PC-3 (cell line): ENCODE measurements at regions not wholly inside any gene's neighbourhood (a gene's known extent, or its start where the extent isn't known, plus 50 kb on each side); places are given as distances from the start of the nearest gene placed in this dataset.

Experiments used
- ATAC-seq: fragments of 200-7000 bp; cut with Tn5 transposase; 2 replicates; pipeline ENCODE4 v1.9.1; 2020; ENCODE audit warnings: mild to moderate bottlenecking, moderate library complexity
- BruUV-seq: library from RNA; stranded (reverse); fragments of 400-500 nt; replicated peaks from 2 replicates; lab custom pipeline; 2021; lab: Mats Ljungman, UMichigan
- CTCF ChIA-PET: fragments of 300-600 bp; sonication (Branson Sonifier 250); formaldehyde crosslinking; loops from one replicate; lab custom pipeline; 2022; ENCODE audit warnings: antibody characterized with exemption; lab: Charles Lee
- POLR2A ChIA-PET: fragments of 300-600 bp; sonication (Branson Sonifier 250); formaldehyde crosslinking; loops from one replicate; lab custom pipeline; 2022; ENCODE audit warnings: antibody characterized with exemption; ENCODE audit not compliant: unreplicated experiment; lab: Charles Lee
- DNase-seq: peaks from one replicate; pipeline ENCODE4 v3.0.0-alpha.2; 2015
- H2AFZ ChIP-seq: fragments of 300-600 bp; sonication (generic); 2 replicates; pipeline ENCODE4 v1.6.0; 2016; ENCODE audit warnings: antibody characterized with exemption, low read length
- H3F3A ChIP-seq: fragments of 300-600 bp; sonication (generic); one replicate; pipeline ENCODE4 v1.6.0; 2017; ENCODE audit warnings: antibody characterized with exemption, low read length, control low read depth, mild to moderate bottlenecking; ENCODE audit not compliant: unreplicated experiment
- H3K27ac ChIP-seq: fragments of 300-600 bp; sonication (generic); 2 replicates; pipeline ENCODE4 v1.5.1; 2016; ENCODE audit warnings: mild to moderate bottlenecking, low read length
- H3K27me3 ChIP-seq: fragments of 300-600 bp; sonication (generic); 2 replicates; pipeline ENCODE4 v1.6.1; 2016; ENCODE audit warnings: low read length, mixed read lengths
- H3K36me3 ChIP-seq: fragments of 300-600 bp; sonication (generic); 2 replicates; pipeline ENCODE4 v1.6.1; 2016; ENCODE audit warnings: low read depth, mixed run types, low read length, mixed read lengths
- H3K4me1 ChIP-seq: fragments of 300-600 bp; sonication (generic); 2 replicates; pipeline ENCODE4 v1.5.1; 2016; ENCODE audit warnings: low read length; ENCODE audit not compliant: insufficient read depth
- H3K4me2 ChIP-seq: fragments of 300-600 bp; sonication (generic); 2 replicates; pipeline ENCODE4 v1.6.0; 2016; ENCODE audit warnings: low read length
- H3K4me3 ChIP-seq: fragments of 300-600 bp; sonication (generic); 2 replicates; pipeline ENCODE4 v1.5.1; 2016; ENCODE audit warnings: mild to moderate bottlenecking, low read length, mixed read lengths
- H3K79me2 ChIP-seq: fragments of 300-600 bp; sonication (generic); 2 replicates; pipeline ENCODE4 v1.6.1; 2017; ENCODE audit warnings: low read length, mixed read lengths
- H3K9ac ChIP-seq: fragments of 300-600 bp; sonication (generic); 2 replicates; pipeline ENCODE4 v1.6.0; 2016; ENCODE audit warnings: mild to moderate bottlenecking, low read length
- H3K9me2 ChIP-seq: fragments of 300-600 bp; sonication (generic); replicated peaks from 2 replicates; pipeline ENCODE4 v1.6.1; 2016; ENCODE audit warnings: mixed run types, low read length, mixed read lengths
- H3K9me3 ChIP-seq: fragments of 300-600 bp; sonication (generic); 2 replicates; pipeline ENCODE4 v1.6.1; 2016; ENCODE audit warnings: low read length, mixed read lengths
- H4K20me1 ChIP-seq: fragments of 300-600 bp; sonication (generic); 2 replicates; pipeline ENCODE4 v1.6.1; 2016; ENCODE audit warnings: low read length, mixed read lengths
- EZH2 ChIP-seq: fragments of 300-600 bp; sonication (generic); IDR thresholded peaks from one replicate; pipeline ENCODE4 v1.6.1; 2017; ENCODE audit warnings: antibody characterized with exemption, mild to moderate bottlenecking, low read length; ENCODE audit not compliant: unreplicated experiment
- EZH2phosphoT487 ChIP-seq: fragments of 300-600 bp; sonication (generic); IDR thresholded peaks from 2 replicates; pipeline ENCODE4 v1.6.1; 2018; ENCODE audit warnings: mild to moderate bottlenecking, antibody characterized with exemption, low read length, borderline replicate concordance
- intact Hi-C: fragments of 100-400 bp; cut with micrococcal nuclease; formaldehyde crosslinking; loops from 2 replicates; pipeline ENCODE4 v1.9.0; 2023
- TF ChIP-seq, protein P1 (sequence below): fragments of 300-600 bp; sonication (generic); conservative IDR thresholded peaks from 2 replicates; pipeline ENCODE4 v1.5.1; 2017; ENCODE audit warnings: antibody characterized with exemption, low read depth, mild to moderate bottlenecking, low read length

DNA sequence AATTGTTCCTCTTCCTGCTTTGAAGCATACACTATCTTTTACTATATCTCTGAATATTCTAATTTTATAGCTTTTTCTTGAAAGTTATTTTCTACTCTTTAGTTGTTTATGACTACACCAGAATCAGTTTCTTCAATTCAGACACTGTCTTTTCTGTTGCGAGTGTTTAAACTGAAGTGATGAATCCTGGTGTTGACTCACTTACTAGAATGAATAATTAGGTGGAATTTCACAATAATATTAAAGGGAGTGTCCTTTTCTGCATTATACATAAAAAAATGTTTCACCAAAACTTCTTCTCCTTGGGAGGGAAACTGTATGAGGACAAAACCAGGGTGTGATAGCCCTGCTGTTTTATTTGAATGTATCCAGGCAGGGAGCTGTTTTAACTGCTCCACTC lies 1383.1 kb downstream of the C4orf33 start:
- H2AFZ ChIP-seq = no peak overlapping the region
- H3K36me3 ChIP-seq = no peaks in the 10 kb centered on the region
- no peak overlapping the region for H3K4me2 ChIP-seq
- no peaks in the 10 kb centered on the region for H3F3A ChIP-seq
- no peaks in the 10 kb centered on the region for H3K9me2 ChIP-seq
- no peak overlapping the region for H3K27ac ChIP-seq
- ATAC-seq = no peak
- H3K27me3 ChIP-seq = no peaks in the 10 kb centered on the region
- H3K4me1 ChIP-seq = no peaks in the 10 kb centered on the region
- ChIA-PET POLR2A (no interaction called here), CTCF (no interaction called here)
- no peak for TF ChIP-seq EZH2phosphoT487
- no peak for TF ChIP-seq EZH2
- TF ChIP-seq, protein P1, sequence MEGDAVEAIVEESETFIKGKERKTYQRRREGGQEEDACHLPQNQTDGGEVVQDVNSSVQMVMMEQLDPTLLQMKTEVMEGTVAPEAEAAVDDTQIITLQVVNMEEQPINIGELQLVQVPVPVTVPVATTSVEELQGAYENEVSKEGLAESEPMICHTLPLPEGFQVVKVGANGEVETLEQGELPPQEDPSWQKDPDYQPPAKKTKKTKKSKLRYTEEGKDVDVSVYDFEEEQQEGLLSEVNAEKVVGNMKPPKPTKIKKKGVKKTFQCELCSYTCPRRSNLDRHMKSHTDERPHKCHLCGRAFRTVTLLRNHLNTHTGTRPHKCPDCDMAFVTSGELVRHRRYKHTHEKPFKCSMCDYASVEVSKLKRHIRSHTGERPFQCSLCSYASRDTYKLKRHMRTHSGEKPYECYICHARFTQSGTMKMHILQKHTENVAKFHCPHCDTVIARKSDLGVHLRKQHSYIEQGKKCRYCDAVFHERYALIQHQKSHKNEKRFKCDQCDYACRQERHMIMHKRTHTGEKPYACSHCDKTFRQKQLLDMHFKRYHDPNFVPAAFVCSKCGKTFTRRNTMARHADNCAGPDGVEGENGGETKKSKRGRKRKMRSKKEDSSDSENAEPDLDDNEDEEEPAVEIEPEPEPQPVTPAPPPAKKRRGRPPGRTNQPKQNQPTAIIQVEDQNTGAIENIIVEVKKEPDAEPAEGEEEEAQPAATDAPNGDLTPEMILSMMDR = no peak
- DNase-seq = peak; percentile 1
- no peak overlapping the region for H3K4me3 ChIP-seq
- no peaks in the 10 kb centered on the region for H4K20me1 ChIP-seq
- no peak overlapping the region for H3K9ac ChIP-seq
- BruUV-seq = no TSS peak
- intact Hi-C loops = no loop called here
- no peaks in the 10 kb centered on the region for H3K79me2 ChIP-seq
- no peaks in the 10 kb centered on the region for H3K9me3 ChIP-seq

DNA sequence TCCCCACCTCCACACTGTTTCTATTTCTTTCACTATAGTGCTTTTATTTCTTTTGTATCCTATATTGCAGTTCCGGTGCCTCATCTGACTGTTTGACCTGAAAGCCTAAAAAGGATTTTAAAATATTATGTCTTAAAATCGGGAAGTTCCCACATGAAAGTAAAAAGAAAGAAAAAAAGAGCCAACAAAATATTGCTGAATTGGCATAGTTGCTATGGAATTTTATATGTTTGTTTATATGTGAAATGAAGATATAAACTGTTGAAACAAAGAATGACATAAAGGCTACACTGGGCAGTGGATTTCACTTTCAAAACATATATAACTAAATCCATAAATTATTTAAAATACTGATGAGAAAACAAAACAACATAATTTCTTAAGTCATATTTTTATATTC lies 1383.7 kb downstream of the C4orf33 start:
- Histone ChIP-seq H4K20me1 (no peaks in the 10 kb centered on the region), H3K4me1 (no peaks in the 10 kb centered on the region), H3F3A (no peaks in the 10 kb centered on the region), H3K36me3 (no peaks in the 10 kb centered on the region), H3K27me3 (no peaks in the 10 kb centered on the region), H3K27ac (no peak overlapping the region), H3K79me2 (no peaks in the 10 kb centered on the region), H3K9me2 (no peaks in the 10 kb centered on the region), H3K4me3 (no peak overlapping the region), H3K9me3 (no peaks in the 10 kb centered on the region), H3K4me2 (no peak overlapping the region), H3K9ac (no peak overlapping the region), H2AFZ (no peak overlapping the region)
- ATAC-seq (no peak), DNase-seq (no peak)
- intact Hi-C loops = no loop called here
- ChIA-PET POLR2A (no interaction called here), CTCF (no interaction called here)
- TF ChIP-seq, protein P1 = no peak
- no peak for TF ChIP-seq EZH2phosphoT487
- no peak for TF ChIP-seq EZH2
- BruUV-seq = no TSS peak

GRCh38 chr4:130484826-130485225 lies 1388.9 kb downstream of the C4orf33 start:
- Histone ChIP-seq H3K79me2 (no peaks in the 10 kb centered on the region), H3K27ac (no peak overlapping the region), H3K9me3 (no peaks in the 10 kb centered on the region), H3K9ac (no peak overlapping the region), H4K20me1 (no peaks in the 10 kb centered on the region), H2AFZ (no peak overlapping the region), H3K9me2 (no peaks in the 10 kb centered on the region), H3K27me3 (no peaks in the 10 kb centered on the region), H3K4me1 (no peaks in the 10 kb centered on the region), H3K4me3 (no peak overlapping the region), H3K4me2 (no peak overlapping the region), H3K36me3 (no peaks in the 10 kb centered on the region), H3F3A (no peaks in the 10 kb centered on the region)
- no TSS peak for BruUV-seq
- ChIA-PET POLR2A (no interaction called here), CTCF (no interaction called here)
- TF ChIP-seq, protein P1 = no peak
- no peak for TF ChIP-seq EZH2phosphoT487
- TF ChIP-seq EZH2 = no peak
- intact Hi-C loops = no loop called here
- ATAC-seq = no peak
- no peak for DNase-seq
